ENCODE measurements at regions not wholly inside any gene's neighbourhood (a gene's known extent, or its start where the extent isn't known, plus 50 kb on each side); places are given as distances from the start of the nearest gene placed in this dataset.

GRCh38 chr16:7843261-7843660 lies 510.6 kb downstream of the RBFOX1 start:
- intact Hi-C loops (cut with DNase I) = no loop called here

GRCh38 chr16:7839568-7839967 lies 506.9 kb downstream of the RBFOX1 start:
- Histone ChIP-seq H3K4me3 (no peak overlapping the region), H3K4me1 (no peaks in the 10 kb centered on the region), H3K27ac (replicated peaks in 1 of 4) (no peak overlapping the region), H3K9me3 (peaks cover 0 to 4% (median 2%) of the 10 kb centered on the region in 4 donors), H3K36me3 (no peaks in the 10 kb centered on the region), H3K27me3 (no peaks in the 10 kb centered on the region)
- TF ChIP-seq CTCF (IDR thresholded peaks at IDR 0.05) (no peak), POLR2A (IDR thresholded peaks at IDR 0.05; ENCODE audit: low read depth) (no peak), POLR2AphosphoS5 (IDR thresholded peaks at IDR 0.05) (no peak), EP300 (IDR thresholded peaks at IDR 0.05) (no peak)
- peak; percentile 68 for DNase-seq (ENCODE audit: extremely low spot score)
- 61% methylated on average over 4 of the region's 4 CpGs for WGBS
- intact Hi-C loops (cut with DNase I) = no loop called here

More at GRCh38 chr16:7843261-7843660, 510.6 kb downstream of the RBFOX1 start:
- TF ChIP-seq POLR2AphosphoS5 (IDR thresholded peaks at IDR 0.05) = no peak
- TF ChIP-seq EP300 (IDR thresholded peaks at IDR 0.05) = no peak
- TF ChIP-seq CTCF (IDR thresholded peaks at IDR 0.05) = no peak
- no peak for TF ChIP-seq POLR2A (IDR thresholded peaks at IDR 0.05; ENCODE audit: low read depth)
- H3K9me3 ChIP-seq = peaks cover 0 to 4% (median 2%) of the 10 kb centered on the region in 4 donors
- no peak overlapping the region for H3K4me3 ChIP-seq
- no peaks in the 10 kb centered on the region for H3K36me3 ChIP-seq
- DNase-seq (ENCODE audit: extremely low spot score) = peak; percentile 34
- H3K27ac ChIP-seq (replicated peaks in 1 of 4) = no peak overlapping the region
- H3K4me1 ChIP-seq = no peaks in the 10 kb centered on the region
- H3K27me3 ChIP-seq = no peaks in the 10 kb centered on the region
- WGBS = 69% methylated on average over 7 of the region's 7 CpGs

- no peak for DNase-seq (ENCODE audit: extremely low spot score)
- H3K27me3 ChIP-seq = no peaks in the 10 kb centered on the region
These were observed 502.3 kb downstream of the RBFOX1 start for GRCh38 chr16:7834771-7835431.

GRCh38 chr16:7820816-7821215 lies 488.2 kb downstream of the RBFOX1 start:
- Histone ChIP-seq H3K36me3 (no peaks in the 10 kb centered on the region), H3K4me1 (no peaks in the 10 kb centered on the region), H3K27ac (replicated peaks in 1 of 4) (no peak overlapping the region), H3K9me3 (no peaks in the 10 kb centered on the region), H3K27me3 (no peaks in the 10 kb centered on the region), H3K4me3 (no peak overlapping the region)
- 57% methylated on average over 4 of the region's 4 CpGs for WGBS
- no peak for DNase-seq (ENCODE audit: extremely low spot score)
- TF ChIP-seq CTCF (IDR thresholded peaks at IDR 0.05) (no peak), EP300 (IDR thresholded peaks at IDR 0.05) (no peak), POLR2AphosphoS5 (IDR thresholded peaks at IDR 0.05) (no peak), POLR2A (IDR thresholded peaks at IDR 0.05; ENCODE audit: low read depth) (no peak)
- intact Hi-C loops (cut with DNase I) = no loop called here

More at GRCh38 chr16:7834771-7835431, 502.3 kb downstream of the RBFOX1 start:
- Histone ChIP-seq H3K4me1 (no peaks in the 10 kb centered on the region), H3K27ac (replicated peaks in 1 of 4) (no peak overlapping the region), H3K36me3 (no peaks in the 10 kb centered on the region), H3K4me3 (no peak overlapping the region), H3K9me3 (no peaks in the 10 kb centered on the region)
- WGBS = 13% methylated on average over 1 of the region's 1 CpG
- intact Hi-C loops (cut with DNase I) = no loop called here
- TF ChIP-seq EP300 (IDR thresholded peaks at IDR 0.05) (no peak), POLR2AphosphoS5 (IDR thresholded peaks at IDR 0.05) (no peak), CTCF (IDR thresholded peaks at IDR 0.05) (no peak), POLR2A (IDR thresholded peaks at IDR 0.05; ENCODE audit: low read depth) (no peak)

All from esophagus muscularis mucosa (tissue), 4 donors.